ENCODE measurements at regions not wholly inside any gene's neighbourhood (a gene's known extent, or its start where the extent isn't known, plus 50 kb on each side); places are given as distances from the start of the nearest gene placed in this dataset.
A peak's percentile ranks its signal among the peaks of the same experiment; 100 is the strongest.

DNA sequence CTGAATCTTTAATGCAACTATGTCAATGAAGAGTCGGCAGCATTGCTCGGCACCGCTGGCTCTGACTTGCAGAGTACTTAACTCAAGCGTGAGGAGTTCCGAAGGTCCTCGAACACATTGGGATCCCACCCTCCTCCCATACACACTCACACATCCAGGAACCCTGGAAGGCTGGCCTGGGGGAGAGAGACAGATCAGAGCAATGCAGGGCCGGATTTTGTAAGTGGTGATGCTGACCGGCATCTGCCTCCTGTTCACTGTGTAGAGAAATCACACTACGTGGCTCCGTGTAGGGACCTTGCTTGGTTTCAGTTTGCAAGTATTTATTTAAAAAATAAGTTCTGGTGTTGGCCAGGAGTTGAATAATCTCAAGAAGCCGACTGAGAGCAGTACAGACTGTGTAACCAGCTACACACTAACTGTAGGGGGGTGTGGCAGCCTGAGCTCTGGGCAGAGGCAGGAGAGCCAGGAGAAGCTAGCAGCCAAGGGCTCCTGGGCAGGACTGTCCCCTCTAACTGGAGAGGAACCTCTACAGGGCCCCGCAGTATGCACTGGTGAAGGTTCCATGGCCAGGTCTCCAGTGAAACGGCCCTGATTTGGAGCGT lies 190.2 kb upstream of the TNRC6C start:
- Mint-ChIP-seq H3K36me3 (no peaks in the 10 kb centered on the region), H3K9me3 (no peaks in the 10 kb centered on the region), H3K27me3 (peaks cover 0 to 7% of the 10 kb centered on the region in 2 donors), H3K4me3 (no peak overlapping the region), H3K27ac (no peak overlapping the region), H3K4me1 (ENCODE audit: low read depth in 2 of 2) (peaks cover 12 to 13% of the 10 kb centered on the region in 2 donors)
- DNase-seq (ENCODE audit: low spot score) (no peak), ATAC-seq (no peak)

DNA sequence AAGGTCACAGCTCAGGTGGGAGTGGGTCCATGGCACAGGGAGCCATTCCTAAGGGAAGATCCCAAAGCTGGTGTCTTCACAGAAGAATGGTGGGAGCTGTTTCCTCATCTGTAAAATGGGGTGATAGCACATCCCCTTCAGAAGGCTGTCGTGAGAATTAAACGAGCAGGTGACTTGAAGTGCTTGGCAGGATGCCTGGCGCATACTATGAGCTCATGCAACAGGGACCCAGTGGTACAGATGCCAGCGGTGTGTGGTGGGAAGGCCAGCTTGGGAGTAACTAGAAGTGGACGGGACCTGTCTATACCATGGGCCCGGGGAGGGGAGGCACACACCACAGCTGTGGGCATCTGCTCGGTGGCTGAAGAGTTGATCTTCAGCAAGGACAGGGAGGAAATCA lies 189.3 kb upstream of the TNRC6C start:
- Mint-ChIP-seq H3K27me3 (peaks cover 0 to 7% of the 10 kb centered on the region in 2 donors), H3K9me3 (no peaks in the 10 kb centered on the region), H3K36me3 (no peaks in the 10 kb centered on the region), H3K4me1 (ENCODE audit: low read depth in 2 of 2) (peaks cover 14 to 16% of the 10 kb centered on the region in 2 donors), H3K4me3 (no peak overlapping the region), H3K27ac (no peak overlapping the region)
- ATAC-seq (no peak), DNase-seq (ENCODE audit: low spot score) (no peak)

DNA sequence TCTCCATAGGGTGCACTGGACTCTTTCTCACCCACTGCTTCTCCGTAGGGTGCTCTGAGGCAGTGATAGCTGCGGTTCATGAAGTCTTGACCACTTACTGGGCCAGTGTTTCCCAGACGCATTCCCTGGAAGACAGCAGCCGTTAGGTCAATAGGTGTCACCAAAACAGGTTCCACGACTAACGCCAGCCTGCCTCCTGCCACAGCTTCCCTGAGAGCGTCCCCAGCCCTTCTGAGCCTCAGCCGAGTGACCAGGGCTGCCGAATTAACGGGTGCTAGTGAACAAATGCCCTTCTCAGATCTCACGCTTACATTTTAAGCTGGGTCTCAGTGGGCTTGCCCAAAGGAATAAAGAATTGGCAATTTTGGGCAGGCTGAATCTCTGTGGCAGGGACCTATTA lies 188.7 kb upstream of the TNRC6C start:
- DNase-seq (ENCODE audit: low spot score) (no peak), ATAC-seq (no peak)
- Mint-ChIP-seq H3K27ac (no peak overlapping the region), H3K4me1 (ENCODE audit: low read depth in 2 of 2) (peaks cover 14 to 16% of the 10 kb centered on the region in 2 donors), H3K36me3 (no peaks in the 10 kb centered on the region), H3K4me3 (no peak overlapping the region), H3K27me3 (peaks cover 0 to 7% of the 10 kb centered on the region in 2 donors), H3K9me3 (no peaks in the 10 kb centered on the region)

DNA sequence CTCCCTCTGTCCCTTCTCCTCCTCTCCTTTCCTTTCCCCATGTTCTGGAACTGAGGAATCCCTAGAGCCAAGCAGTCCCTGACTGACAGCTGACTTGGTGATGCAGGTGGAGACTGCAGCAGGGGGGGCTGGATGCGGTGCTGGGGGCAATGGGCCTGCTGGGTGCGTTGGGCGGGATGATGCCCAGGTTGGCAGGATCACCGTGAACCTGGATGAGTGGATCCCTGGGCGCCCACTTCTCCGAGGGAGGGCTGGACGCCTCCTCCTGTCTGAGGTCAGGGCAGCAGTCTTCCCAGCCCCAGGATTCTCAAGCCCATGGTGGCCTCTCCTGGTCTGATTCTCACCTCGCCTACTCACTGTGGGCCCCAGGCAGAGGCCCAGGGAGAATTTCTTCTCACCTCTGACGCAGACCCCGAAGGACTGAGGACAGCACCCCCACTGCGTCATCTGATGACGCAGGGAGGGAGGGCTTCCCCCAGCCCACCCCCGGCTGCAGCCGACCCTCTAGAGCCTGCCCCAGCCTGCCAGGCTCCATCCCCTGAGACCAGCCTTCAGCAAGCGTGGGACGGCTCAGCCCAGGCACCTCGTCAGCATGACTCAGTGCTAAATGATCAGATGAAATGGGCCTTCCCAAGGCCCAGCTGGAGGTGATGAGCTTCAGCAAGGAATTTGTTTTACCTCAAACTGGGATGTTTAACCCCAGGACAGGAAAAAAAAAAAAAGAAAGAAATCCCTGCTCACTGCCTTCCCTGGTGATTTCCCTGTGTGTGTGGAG lies 188.0 kb upstream of the TNRC6C start:
- Mint-ChIP-seq H3K4me3 (no peak overlapping the region), H3K36me3 (no peaks in the 10 kb centered on the region), H3K27me3 (peaks cover 0 to 7% of the 10 kb centered on the region in 2 donors), H3K27ac (no peak overlapping the region), H3K4me1 (ENCODE audit: low read depth in 2 of 2) (peaks cover 14 to 16% of the 10 kb centered on the region in 2 donors), H3K9me3 (no peaks in the 10 kb centered on the region)
- no peak for ATAC-seq
- DNase-seq (ENCODE audit: low spot score): no peak

DNA sequence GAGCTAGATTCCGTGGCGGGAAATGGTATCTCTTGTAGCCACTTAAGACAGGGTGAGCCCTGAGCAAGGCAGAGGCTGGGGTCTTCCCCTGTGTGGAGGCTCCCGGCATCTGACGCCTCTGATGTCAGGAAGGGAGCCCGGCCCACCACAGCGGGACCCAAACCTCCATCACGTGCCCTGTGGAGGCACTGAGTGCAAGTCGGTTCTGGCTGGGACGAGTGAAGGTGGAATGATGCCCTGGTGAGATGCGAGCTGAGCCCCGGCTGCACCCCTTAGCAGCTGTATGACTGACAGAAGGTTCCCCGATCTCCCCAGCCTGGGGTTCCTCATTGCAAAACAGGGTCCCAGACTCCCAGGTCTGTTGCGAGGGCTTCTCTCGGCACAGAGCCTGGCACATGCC lies 187.4 kb upstream of the TNRC6C start:
- DNase-seq (ENCODE audit: low spot score) (no peak), ATAC-seq (no peak)
- H3K4me1 Mint-ChIP-seq (ENCODE audit: low read depth in 2 of 2): peaks cover 14 to 16% of the 10 kb centered on the region in 2 donors
- no peaks in the 10 kb centered on the region for H3K9me3 Mint-ChIP-seq
- no peak overlapping the region for H3K4me3 Mint-ChIP-seq
- no peak overlapping the region for H3K27ac Mint-ChIP-seq
- H3K27me3 Mint-ChIP-seq: peaks cover 0 to 7% of the 10 kb centered on the region in 2 donors
- no peaks in the 10 kb centered on the region for H3K36me3 Mint-ChIP-seq

DNA sequence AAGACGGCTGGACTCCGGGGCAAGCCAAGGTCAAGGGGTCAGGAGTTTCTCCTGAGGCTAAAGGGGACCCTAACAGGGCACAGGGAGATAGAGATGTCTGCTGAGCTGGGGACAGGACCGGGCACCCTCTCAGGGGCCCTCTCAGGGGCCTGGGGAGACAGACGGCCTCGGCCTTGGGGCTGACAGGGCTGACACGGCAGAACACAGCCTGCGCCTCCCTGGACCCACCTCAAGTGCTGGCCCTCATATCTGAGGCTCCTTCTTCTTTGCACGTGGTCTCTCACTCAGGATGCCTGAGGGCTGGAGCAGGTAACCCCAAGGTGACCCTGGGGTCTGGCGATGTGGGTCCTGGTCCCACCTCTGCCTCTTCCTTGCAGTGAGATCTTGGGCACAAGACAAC lies 186.9 kb upstream of the TNRC6C start:
- Mint-ChIP-seq H3K9me3 (no peaks in the 10 kb centered on the region), H3K4me3 (no peak overlapping the region), H3K36me3 (no peaks in the 10 kb centered on the region), H3K27me3 (peaks cover 0 to 7% of the 10 kb centered on the region in 2 donors), H3K27ac (no peak overlapping the region), H3K4me1 (ENCODE audit: low read depth in 2 of 2) (peaks cover 14 to 16% of the 10 kb centered on the region in 2 donors)
- no peak for DNase-seq (ENCODE audit: low spot score)
- ATAC-seq: no peak

DNA sequence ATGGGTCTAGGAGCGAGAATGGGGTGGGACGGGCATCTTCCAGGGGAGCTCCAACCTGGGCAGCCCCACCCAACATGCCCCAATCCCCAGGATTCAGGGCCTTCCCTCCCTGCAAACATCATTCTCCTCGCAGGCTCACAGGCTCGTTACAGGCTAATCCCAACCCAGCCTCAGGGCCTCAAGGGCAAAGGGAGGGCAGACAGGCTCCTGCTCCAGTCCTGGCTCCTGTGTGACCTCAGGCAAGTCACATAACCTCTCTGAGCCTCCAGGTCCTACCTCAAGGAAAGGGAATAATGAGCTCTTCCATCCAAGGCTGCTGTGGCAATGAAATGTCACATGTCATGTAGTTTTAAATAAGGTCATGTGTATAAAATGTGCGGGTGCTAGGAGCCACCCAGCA lies 186.5 kb upstream of the TNRC6C start:
- Mint-ChIP-seq H3K4me1 (ENCODE audit: low read depth in 2 of 2) (peaks cover 14 to 16% of the 10 kb centered on the region in 2 donors), H3K27me3 (peaks cover 0 to 6% of the 10 kb centered on the region in 2 donors), H3K9me3 (no peaks in the 10 kb centered on the region), H3K4me3 (no peak overlapping the region), H3K27ac (peak overlapping the region in 1 of 2 donors; percentile 52), H3K36me3 (no peaks in the 10 kb centered on the region)
- DNase-seq (ENCODE audit: low spot score): no peak
- no peak for ATAC-seq

DNA sequence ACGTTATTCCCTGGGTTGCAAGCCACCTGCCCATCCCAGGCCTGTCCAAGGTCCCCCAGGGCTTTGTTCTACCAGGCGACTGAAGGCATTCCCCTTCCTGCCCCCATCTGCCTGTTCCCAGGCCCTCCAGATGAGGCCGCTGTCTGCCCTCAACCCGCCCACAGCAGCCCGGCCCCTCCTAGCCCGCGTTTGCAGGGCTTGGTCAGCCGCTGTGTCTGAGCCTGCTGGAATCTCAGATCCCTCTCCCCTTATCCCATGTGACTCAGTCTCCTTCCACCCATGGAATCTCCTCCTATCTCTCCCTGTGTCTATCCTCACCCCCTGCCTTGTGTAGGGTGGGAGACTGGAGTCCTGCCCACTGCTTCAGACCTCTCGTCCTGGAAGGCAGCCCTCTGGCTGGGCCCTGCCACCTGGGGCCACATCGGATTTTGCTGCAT lies 186.0 kb upstream of the TNRC6C start:
- H3K36me3 Mint-ChIP-seq: no peaks in the 10 kb centered on the region
- peaks cover 0 to under 1% of the 10 kb centered on the region in 2 donors for H3K27me3 Mint-ChIP-seq
- ATAC-seq (peak; percentile 84 to 92), DNase-seq (ENCODE audit: low spot score) (peak; percentile 84)
- H3K9me3 Mint-ChIP-seq: no peaks in the 10 kb centered on the region
- no peak overlapping the region for H3K4me3 Mint-ChIP-seq
- H3K27ac Mint-ChIP-seq: peak overlapping the region in 1 of 2 donors; percentile 52
- H3K4me1 Mint-ChIP-seq (ENCODE audit: low read depth in 2 of 2): peaks cover 14 to 16% of the 10 kb centered on the region in 2 donors

DNA sequence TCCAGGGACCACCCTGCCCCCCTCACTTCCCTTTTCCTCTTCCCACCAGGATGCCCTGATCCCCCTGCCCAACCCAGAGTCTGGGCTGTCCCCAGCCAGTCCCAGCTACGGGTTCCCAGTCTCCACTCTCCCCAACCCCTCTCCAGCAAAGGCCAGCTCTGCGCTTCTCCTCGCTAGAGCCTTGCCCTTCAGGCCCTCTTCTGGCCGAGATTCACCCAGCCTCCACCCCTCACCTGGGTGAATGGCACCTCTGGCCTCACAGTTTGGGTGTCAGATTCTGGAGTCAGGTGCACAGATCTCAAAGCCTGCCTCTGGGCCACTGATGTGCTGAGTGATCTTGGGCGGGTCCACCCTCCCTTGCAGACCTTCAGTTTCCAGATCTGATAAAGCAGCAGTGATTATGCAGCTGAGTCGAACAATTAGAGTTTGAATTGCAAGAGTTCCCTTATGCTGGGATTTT lies 185.6 kb upstream of the TNRC6C start:
- peaks cover 15 to 17% of the 10 kb centered on the region in 2 donors for H3K4me1 Mint-ChIP-seq (ENCODE audit: low read depth in 2 of 2)
- ATAC-seq: peak; percentile 10 to 37

DNA sequence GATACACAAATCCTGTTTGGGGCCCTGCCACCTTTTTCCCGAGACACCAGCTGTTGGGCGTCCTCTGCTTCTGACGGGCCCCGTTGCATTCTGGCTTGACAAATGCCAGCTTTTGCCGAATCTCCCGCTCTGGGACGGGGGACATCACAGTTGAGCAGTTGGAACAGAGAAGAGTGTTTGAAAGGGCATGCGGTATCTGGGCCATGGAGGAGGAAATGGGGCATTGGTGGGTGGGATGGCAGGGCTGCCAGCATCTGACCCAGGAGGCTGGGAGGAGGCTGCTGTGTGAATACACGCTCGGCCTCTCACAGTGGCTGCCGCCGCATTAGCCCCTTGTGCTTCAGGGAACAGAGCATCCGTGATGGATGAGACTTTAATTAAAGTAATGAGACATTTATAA lies 184.3 kb upstream of the TNRC6C start:
- Mint-ChIP-seq H3K27ac (no peak overlapping the region), H3K27me3 (no peaks in the 10 kb centered on the region), H3K4me1 (ENCODE audit: low read depth in 2 of 2) (peaks cover 18 to 20% of the 10 kb centered on the region in 2 donors), H3K36me3 (no peaks in the 10 kb centered on the region), H3K4me3 (no peak overlapping the region), H3K9me3 (no peaks in the 10 kb centered on the region)
- no peak for ATAC-seq
- no peak for DNase-seq (ENCODE audit: low spot score)

More for the DNA sequence above, 185.6 kb upstream of the TNRC6C start:
- peak overlapping the region in 1 of 2 donors; percentile 52 for H3K27ac Mint-ChIP-seq
- no peaks in the 10 kb centered on the region for H3K36me3 Mint-ChIP-seq
- H3K27me3 Mint-ChIP-seq: no peaks in the 10 kb centered on the region
- no peak for DNase-seq (ENCODE audit: low spot score)
- H3K4me3 Mint-ChIP-seq: no peak overlapping the region
- no peaks in the 10 kb centered on the region for H3K9me3 Mint-ChIP-seq

DNA sequence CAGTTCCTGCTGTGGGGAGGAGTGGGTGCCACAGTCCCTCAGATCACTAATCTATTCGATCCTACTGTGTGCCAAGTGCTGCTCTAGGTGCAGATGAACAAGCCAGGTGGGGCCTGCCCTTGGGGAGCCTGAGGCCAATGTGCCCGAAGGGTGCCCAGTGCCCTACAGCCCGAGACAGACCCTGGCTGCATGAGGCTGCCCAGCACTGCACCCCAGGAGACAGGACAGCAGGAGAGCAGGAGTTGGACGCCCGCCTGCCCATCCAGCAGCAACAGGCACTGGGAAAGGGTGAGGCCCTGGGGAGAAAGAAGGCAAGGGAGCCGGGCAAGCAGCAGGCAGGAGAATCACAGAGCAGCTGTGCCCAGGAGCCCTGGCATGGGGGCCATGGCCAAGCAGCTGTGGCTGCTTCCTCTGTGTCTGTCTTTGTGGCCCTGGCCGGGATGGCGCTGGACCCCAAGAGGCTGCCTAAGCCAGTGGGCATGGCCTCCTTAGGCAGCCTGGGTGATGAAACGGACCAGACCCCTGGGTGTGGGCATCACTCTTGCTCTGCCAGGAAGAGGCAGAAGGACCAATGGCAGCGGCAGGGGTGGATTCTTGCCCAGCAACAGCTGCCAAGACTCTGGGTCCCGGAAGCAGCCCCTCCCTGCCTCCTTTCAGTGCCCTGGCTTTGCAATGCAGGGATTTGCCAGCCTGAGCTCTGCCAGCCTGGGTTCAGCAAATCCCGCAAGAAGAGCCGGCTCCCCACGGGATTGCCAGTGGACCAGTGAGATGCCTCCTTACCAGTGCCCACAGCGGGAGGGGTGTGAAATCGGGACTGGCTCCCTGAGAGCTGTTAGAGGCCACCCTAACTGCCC lies 179.6 kb upstream of the TNRC6C start:
- Mint-ChIP-seq H3K36me3 (no peaks in the 10 kb centered on the region), H3K27me3 (no peaks in the 10 kb centered on the region), H3K27ac (no peak overlapping the region), H3K4me1 (ENCODE audit: low read depth in 2 of 2) (peaks cover 14 to 16% of the 10 kb centered on the region in 2 donors), H3K4me3 (no peak overlapping the region), H3K9me3 (no peaks in the 10 kb centered on the region)
- DNase-seq (ENCODE audit: low spot score) (no peak), ATAC-seq (no peak)

DNA sequence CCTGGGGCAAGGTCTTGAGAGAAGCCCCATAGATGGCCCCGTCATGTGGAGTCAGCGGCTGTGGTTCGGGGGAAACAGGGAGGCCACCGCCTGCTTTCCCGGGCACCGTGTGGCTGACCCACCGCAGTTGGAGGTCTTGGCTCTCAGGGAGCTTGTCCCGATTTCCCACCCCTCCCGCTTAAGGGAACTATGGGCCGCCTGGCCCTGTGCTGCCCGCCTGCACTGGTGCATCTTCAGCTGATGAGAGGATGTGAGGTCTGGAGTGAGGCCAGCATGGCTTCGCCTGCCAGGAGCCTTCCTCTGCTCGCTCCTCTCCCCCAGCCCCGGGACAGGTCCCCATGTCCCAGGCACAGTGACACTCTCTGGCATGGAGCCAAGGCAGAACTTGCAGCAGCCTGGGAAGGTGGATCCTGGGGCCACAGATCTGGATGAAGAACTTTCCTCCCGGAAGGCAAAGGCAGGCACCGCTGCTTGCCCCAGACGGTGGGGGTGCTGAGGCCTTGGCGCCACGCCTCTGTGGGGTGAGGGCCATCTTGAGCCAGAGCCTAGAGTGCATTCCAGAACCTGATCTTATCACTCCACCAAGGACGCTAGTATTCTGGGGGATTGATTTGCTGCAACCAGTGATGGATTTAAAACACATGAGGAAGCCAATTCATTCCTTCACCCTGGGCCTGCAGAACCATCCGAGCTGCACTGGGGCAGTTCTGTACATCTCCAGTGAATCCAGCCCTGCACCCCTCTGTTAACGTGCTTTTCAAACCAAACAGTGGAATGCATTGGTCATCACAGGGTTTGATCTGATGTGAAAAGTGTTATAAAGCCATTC lies 178.6 kb upstream of the TNRC6C start:
- DNase-seq (ENCODE audit: low spot score): no peak
- Mint-ChIP-seq H3K27me3 (no peaks in the 10 kb centered on the region), H3K9me3 (no peaks in the 10 kb centered on the region), H3K4me3 (no peak overlapping the region), H3K27ac (no peak overlapping the region), H3K4me1 (ENCODE audit: low read depth in 2 of 2) (peaks cover 24 to 27% of the 10 kb centered on the region in 2 donors), H3K36me3 (no peaks in the 10 kb centered on the region)
- no peak for ATAC-seq

DNA sequence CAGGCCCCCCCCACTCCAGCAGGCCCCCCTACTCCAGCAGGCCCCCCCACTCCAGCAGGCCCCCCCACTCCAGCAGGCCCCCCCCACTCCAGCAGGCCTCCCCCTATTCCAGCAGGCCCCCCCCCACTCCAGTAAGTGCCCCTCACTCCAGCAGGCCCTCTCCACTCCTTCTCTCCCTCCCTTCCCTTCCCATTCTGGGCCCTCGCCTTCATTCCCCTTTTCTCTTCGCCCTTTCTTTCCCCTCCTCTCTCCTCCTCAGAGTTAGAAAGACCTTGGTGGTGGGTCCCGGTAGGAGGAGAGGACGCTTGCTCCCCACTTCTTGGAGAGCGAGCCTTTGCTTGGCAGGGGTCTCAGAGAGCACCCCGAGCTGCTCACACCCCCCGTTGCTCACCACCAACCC lies 177.0 kb upstream of the TNRC6C start:
- H3K27ac Mint-ChIP-seq: no peak overlapping the region
- no peaks in the 10 kb centered on the region for H3K36me3 Mint-ChIP-seq
- ATAC-seq (no peak), DNase-seq (ENCODE audit: low spot score) (no peak)
- no peak overlapping the region for H3K4me3 Mint-ChIP-seq
- peaks cover 28 to 35% of the 10 kb centered on the region in 2 donors for H3K4me1 Mint-ChIP-seq (ENCODE audit: low read depth in 2 of 2)
- H3K9me3 Mint-ChIP-seq: no peaks in the 10 kb centered on the region
- H3K27me3 Mint-ChIP-seq: no peaks in the 10 kb centered on the region
